ENCODE measurements at regions not wholly inside any gene's neighbourhood (a gene's known extent, or its start where the extent isn't known, plus 50 kb on each side); places are given as distances from the start of the nearest gene placed in this dataset.

- TF ChIP-seq, protein P1, sequence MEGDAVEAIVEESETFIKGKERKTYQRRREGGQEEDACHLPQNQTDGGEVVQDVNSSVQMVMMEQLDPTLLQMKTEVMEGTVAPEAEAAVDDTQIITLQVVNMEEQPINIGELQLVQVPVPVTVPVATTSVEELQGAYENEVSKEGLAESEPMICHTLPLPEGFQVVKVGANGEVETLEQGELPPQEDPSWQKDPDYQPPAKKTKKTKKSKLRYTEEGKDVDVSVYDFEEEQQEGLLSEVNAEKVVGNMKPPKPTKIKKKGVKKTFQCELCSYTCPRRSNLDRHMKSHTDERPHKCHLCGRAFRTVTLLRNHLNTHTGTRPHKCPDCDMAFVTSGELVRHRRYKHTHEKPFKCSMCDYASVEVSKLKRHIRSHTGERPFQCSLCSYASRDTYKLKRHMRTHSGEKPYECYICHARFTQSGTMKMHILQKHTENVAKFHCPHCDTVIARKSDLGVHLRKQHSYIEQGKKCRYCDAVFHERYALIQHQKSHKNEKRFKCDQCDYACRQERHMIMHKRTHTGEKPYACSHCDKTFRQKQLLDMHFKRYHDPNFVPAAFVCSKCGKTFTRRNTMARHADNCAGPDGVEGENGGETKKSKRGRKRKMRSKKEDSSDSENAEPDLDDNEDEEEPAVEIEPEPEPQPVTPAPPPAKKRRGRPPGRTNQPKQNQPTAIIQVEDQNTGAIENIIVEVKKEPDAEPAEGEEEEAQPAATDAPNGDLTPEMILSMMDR (IDR thresholded peaks at IDR 0.05), result no peak
- TF ChIP-seq POLR2A (IDR thresholded peaks at IDR 0.05) (no peak), EP300 (IDR thresholded peaks at IDR 0.05) (no peak)
These were observed 347.2 kb upstream of the ANXA10 start for GRCh38 chr4:167745024-167745687.
